NCI-H226 (cell line): ENCODE measurements at regions not wholly inside any gene's neighbourhood (a gene's known extent, or its start where the extent isn't known, plus 50 kb on each side); places are given as distances from the start of the nearest gene placed in this dataset.
A peak's percentile ranks its signal among the peaks of the same experiment; 100 is the strongest.

ENCODE experiments used
- DNase-seq: peaks from one replicate; pipeline ENCODE4 v3.0.0-alpha.2; 2015

DNA sequence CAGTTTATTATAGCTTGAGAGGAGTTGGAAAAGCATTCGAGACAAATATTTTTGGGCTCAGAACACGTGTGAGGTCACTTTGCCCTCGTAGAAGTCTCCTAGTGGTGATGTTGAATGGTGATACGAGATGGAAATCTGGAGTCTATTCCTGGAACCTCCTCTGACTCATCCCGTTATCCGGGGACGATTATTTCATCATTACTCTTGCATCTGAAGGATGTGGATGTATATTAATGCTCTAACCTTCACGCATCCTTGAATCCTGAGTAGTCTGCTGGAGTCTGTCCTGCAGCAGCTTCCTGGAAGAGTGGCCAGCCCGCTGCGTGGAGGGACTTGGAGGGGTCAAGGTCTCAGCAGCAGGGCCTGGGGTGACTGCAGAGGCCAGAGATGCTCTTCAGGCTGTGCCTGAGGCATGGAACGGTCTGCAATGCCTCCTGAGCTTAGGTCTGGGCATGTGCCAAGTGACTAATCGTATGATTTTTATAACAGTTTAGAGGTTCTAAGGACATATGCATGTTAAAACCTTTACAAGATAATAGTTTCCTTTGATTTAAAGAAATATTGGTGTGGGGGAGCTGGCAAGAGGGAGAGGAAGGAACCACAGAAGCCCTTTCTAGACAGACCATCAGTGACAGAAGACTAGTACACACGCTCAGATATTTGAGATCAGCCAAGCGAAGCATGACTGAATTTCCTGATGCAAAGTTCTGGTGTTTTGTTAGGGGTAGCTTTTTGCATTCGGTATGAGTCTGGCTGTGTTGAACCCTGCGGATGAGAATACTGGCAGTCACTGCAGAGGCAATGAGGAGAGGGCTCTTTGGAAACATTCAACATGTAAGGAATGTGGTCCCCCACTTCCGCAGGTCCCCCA lies 400.2 kb downstream of the QKI start:
- DNase-seq, result peak; percentile 30

DNA sequence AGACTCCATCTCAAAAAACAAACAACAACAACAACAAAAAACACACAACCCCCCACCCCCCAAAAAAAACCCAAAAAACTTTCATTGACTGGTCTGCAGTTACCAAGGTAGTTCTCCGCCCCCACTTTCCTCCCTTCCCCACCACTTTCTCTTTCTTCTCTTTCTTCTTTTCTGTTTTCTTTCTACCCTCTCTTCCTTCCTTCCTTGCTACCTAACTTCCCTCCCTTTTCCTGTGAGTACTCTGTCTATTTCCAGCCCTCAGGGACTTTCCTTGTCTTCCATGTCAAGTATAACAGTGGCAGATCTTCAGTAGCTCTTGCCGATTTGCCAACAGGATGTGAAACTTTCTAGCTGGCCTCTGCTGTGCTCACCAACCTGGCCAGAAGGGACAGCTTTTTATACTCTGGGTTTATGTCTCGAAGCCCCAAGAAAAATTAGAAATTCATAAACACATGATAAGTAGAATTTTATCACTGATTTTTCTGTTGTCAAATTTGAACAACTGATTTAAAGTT lies 399.5 kb downstream of the QKI start:
- DNase-seq, result no peak

DNA sequence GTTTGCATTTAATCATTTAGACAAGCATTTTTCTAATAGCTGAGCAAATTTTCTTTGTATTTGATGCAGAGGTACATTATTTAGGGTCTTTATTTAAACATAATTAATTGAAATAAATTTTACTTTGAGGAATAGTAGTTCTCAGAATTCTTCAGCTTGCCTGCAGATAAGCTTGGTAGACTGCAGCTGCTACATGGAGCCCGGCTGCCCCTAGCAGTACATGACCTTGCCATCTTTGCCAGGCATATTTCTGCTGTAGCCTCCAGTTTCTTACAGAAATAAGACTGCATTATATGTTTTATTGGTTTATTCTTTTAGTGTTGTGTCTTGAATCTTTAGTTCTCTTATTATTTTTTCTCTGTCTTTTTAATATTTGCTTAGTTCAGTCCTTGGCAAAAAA lies 396.8 kb downstream of the QKI start:
- no peak for DNase-seq

DNA sequence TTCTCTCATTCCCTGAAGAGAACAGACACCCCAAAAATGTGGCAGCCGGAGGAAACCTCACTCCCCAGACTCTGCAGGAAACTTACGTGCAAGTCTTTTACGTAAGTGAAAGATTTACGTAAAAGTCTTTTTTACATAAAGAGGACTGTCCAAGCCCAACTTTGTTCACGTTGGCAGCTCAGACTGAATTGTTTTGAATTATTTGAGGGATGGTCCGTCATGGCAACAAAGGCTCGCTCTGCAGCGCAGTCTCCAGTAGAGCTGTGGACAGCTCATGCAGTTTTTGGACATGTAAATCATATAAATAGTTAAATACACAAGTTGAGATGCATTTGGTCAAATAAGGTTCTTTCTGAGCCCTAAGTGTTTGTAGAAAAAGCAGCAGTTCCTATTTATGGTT lies 394.8 kb downstream of the QKI start:
- no peak for DNase-seq

DNA sequence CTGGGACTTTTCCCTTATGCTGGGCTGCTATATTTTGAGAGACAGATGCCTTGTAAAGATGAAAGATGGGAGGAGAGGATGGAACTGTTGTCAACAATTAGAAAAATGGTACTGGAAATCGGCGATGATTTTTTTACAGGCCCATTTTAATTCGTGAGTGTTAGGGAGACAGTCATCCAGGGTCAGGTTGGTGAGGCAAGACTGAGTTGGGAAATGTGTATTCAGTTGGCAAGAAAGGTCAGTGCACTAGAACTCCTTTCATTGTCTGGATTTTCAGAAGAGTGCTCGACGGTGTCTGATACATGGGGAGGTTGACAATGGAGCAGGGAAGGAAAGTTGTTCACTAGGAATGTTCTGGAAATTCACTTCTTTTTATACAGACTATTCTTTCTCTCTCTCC lies 394.4 kb downstream of the QKI start:
- DNase-seq, result no peak

DNA sequence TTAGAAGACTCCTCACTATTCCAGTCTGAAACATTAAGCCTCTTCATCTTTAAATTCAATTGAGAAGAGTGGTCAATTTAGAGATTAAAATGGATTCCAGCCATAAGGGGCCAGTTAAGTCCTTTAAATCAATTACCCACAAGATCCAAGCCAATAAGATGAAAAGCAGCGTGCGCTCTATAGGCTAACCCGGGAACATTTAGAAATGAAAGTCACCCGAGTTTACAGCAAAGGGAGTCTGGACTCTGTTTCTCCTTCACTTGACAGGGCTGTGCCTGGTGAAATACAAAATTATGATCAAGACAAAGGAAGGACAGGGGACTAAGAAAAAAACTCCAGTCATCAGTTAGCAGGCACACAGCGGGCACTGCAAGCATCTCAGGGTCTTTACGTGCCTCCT lies 393.7 kb downstream of the QKI start:
- DNase-seq, result no peak

DNA sequence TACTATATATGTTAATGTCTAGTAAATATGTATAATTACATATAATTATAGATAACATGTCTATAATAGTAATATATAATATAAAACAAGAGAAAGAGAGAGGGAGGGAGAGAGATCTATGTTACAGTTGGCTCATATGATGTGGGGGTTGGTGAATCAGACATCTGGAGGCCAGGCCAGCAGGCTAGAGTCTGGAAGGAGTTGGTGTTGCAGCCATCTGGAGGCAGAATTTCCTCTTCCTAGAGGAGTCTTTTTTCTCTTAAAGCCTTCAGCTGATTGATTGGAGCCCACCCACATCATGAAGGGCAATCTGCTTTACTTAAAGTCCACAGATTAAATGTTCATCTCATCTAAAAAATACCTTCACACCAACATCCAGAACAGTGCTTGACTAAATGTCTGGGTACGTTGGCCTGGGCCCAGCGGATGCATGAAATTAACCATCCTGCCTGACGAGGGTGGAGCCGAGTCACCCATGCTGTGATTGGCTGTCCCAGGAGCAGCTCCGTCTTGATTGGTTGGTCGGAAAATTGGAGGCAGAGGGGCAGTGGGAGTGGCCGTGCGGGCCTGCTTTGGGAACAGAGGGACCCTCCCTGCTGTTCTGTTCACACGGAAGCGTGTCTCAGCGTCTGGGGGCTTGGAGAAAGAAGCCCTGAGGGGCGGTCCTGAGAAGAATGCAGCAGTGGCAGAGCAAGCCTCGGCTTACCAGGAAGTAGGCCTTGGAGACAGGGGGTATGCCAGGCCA lies 392.4 kb downstream of the QKI start:
- no peak for DNase-seq

DNA sequence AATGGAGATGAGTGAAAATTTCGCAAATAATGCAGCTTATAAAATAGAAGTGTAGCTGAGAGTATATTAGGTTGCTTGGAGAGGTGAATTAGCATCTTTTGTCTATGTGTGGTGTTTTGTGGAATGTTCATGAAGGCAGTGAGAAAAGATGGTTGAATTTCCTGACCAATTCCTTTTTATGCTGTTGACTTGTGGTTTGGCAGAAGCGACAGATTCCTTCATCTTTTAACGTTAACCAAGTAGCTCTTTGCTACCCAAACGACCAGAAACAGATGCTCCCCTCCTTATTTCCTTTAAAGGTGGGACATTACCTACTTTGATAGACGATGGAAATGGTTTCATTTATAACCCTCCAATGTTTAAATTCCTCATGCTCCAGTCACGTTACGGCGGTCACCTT lies 390.5 kb downstream of the QKI start:
- no peak for DNase-seq

DNA sequence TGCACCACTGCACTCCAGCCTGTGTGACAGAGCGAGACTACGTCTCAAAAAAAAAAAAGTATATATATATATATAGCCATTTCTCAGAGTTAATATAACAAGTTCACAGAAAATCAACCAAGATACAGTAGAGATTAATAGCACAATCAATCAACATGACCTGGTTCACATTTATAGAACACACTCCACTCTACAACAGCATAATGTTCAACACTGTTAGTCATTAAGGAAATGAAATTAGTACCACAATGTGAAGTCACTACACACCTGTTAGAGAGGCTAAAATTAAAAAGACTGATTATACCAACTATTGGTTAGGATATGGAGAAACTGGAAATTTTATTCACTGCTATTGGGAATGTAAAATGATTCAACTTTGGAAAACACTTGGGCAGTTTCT lies 387.7 kb downstream of the QKI start:
- no peak for DNase-seq

DNA sequence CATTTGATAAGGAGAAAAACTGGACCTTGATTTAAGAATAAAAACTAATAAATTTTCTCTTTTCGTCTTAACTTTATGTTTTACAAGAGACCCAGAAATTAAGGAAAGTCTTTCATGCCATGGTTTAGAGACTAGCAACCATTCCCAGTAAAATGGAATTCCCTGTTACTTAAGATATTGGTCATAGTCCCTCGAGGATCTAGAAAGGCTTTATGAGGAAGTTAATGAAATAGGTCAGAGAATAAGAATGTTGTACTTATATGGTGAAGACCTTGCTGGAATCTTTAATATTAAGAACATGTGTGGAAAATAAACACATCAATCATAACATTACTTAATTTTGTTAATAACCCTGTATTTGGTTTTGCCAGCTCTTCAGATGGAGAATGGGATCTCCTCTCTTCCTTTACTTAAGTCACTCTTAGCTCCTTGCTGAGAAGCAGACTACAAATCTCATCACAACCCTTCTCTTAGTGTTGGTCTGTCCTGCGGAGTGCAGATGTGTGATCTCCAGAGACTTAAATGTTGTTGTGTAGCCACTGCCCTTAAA lies 382.9 kb downstream of the QKI start:
- DNase-seq, result no peak

DNA sequence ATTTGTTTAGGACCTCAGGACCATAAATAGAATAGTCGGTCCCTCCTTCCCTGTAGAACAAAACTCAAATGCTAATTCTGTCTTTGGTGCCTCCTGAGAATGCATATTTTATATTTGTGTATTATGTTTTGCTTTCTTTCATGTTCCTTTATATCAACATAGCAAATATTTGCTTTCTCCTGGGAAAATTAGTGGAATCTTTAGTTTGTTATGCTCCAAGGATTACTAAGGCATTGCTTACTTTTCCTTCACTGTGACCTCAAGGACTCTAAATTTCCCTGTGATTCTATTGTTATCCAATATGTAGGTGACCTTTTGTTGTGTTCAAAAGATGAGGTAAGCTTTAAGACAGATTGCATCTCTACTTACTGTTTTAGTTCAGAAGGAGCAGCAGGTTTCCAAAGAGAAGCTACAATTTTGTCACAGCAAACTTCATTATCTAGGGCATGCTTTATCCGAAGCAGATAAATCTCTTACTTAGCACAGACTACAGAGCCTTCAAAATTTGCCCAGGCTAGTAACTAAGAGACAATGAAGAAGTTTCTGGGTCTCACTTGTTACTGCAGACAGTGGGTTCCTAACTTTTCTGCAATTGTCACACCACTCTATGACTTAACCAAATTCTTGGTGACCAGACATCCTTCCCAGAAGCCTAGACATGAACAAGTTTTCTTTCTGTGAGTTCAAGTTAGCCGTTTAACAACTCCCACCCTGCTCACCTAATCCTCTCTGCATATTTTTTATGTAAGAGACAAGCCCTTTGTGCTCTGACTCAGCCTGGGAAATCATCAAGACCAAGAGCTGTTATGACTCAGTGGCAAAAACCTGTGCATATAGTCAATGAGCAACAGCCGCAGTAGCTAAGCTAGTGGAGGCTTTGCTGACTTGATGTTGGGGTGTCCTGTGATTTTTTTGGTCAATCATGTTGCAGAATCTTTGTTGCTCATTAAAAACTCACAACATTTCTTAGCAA lies 378.8 kb downstream of the QKI start:
- peak; percentile 37 for DNase-seq

DNA sequence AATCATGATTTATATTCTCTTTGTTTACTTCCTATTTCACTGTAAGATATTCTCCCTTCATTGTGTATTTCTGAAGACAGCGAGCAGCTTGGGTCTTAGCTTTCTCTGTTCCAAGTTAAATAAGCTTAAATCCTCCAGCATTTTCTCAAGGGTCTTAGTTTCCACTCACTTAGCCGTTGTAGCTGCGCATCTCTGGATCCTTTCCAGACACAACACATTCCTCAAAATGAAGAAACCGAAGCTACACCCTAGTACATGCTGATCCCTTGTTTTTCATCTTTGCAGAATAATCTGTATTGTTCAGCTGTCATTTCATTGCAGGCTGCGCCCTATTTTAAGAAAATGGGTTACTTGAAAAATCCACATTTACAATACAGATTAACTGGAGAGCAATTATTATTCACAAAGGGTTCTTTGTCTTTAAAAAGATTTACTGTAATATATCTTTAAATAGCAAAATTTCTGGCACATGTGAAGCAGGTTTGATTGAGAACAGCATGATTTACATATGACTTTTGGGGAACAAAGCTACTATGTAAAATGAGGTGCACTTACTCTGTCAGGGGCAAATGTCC lies 375.8 kb downstream of the QKI start:
- no peak for DNase-seq

DNA sequence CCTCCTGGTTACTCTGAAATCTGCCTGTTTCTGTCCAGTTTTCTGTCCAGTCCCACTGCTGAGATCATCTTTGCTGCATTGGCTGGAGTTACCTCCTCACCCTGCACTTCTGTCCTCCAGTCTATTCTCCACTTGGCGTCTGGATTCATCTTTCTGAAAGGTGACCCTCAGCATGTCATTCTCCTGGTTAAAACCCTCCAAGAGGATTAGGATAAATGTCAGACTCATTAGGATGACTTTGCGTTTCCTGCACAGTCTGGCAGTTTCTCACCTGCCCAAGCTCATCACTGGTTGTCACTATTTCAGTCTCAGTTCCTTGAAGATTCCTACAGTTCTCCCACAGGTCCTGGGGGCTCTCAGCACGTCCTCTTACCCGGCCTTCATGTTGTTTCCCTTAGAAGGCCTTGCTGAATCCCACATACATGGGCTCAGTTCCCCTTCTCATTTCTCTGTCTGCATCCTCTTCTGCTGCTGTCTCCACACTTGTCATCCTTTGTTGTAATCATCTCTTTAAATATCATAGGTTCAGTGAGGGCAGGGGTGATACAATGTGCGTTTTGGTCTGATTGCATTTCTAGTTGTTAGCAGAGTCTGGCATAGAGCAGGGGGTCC lies 374.8 kb downstream of the QKI start:
- DNase-seq, result no peak

DNA sequence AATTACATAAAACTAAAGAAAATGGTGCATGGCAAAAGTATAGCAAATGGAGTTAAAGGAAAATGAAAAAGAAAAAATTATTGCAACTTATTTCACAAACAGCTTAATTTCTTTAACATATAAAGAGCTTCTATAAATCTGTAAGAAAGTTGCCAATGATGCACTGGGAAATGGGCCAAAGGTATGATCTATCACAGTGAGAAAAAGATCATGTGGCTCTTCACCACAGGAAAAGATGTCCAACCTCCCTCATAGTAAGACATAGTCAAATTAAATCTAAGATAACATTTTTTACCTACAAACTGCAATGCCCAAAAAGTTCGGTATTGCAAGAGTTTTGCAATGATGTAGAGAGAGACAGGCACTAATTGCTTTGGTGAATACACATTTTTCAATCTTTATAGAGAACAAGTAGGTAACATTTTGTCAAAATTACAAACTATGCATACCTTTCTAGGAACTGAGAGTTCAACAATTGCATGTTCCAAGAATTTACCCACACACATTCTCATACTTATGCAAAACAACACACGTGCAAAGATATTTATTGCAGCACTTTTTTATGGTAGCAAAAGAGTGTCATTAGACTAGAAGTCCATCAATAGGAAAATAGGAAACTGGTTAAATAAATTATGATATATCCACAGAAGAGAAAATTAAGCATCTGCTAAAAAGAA lies 372.6 kb downstream of the QKI start:
- no peak for DNase-seq

DNA sequence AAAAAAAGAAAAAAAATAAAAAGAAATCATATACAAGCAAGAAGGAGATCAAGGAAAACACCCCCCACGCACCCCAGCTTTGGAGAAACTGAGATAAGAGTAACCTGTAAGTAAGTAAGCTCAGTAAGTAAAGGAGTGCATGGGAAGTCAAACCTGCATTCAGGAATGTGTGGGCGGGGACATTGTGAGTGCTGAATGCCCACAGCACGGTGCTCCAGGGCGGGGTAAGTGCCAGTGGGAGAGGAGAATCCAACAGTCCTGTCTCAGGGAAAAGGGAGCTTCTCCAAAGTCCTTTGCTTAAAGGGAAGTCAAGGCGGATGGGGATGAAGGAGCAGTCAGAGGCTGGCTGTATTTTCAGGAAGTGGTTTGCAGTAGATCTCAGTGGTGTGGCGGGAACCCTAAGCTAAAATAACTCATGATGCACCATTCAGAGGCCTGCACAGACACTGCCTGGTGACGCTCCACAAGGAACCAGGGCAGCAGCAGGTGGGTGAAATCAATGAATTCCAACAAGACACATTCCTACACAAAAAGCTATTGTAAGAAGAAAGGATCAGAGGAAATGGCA lies 368.0 kb downstream of the QKI start:
- no peak for DNase-seq

DNA sequence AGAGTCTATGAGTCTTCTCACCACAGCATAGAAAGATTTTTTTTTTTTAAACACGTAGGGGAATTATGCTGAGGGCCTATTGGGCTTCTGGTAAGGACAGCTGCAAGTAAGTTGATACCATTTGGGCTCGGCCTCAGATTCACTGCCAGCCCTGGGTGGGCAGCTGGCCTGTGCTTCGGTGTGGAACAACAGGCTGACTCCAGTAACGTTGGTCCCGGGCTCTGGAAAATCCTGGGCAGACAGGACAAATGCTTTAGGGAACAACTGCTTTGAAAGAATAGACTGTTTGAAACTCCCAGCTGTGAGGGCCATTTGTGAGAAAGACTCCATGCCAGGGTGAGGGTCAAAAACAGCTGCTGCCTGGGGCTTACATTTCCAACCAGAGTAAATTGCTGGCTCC lies 366.5 kb downstream of the QKI start:
- no peak for DNase-seq

DNA sequence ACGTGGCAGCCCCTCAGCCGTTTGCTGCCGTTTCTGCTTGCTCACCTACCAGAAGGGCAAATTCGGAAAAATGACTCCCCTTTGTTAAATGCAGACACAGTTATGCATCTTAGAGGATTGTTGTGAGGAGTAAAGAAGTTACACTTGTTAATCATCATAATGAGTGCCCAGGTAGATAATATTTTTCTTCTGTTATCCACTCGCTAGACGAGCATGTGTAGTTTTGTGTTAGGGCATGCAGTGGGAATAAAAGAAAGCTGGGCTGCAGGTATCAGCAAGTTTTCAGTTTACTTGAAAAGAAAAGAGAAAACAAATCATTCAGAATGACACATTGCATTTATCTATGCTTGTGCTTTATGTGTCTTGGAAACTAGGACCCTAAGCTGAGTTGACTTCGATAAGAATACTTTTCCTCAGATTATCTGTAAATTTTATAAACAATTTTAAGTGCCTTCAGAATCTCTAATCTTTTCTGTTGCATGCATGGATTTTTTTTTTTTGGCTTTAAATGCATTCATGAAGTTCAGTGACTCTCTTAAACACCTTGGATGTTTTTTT lies 365.3 kb downstream of the QKI start:
- no peak for DNase-seq

DNA sequence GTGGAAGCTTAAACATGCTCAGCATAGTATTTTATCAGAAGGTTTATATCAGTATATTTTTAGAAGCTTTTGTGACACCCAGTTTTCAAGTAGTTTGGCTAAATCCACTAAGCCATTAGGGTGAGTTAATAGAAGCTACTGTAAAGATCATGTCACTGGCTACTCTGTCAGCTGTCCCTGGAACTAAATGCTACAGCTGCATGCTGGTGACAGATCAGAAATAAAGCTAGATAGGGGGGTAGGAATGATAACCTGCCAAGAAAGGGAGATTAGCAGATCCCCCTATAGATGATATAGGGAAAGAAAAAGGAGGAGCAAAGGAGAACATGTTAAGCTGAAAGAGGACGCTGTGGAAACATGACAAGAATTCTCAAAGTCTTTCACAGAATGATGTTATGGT lies 363.2 kb downstream of the QKI start:
- DNase-seq, result no peak

DNA sequence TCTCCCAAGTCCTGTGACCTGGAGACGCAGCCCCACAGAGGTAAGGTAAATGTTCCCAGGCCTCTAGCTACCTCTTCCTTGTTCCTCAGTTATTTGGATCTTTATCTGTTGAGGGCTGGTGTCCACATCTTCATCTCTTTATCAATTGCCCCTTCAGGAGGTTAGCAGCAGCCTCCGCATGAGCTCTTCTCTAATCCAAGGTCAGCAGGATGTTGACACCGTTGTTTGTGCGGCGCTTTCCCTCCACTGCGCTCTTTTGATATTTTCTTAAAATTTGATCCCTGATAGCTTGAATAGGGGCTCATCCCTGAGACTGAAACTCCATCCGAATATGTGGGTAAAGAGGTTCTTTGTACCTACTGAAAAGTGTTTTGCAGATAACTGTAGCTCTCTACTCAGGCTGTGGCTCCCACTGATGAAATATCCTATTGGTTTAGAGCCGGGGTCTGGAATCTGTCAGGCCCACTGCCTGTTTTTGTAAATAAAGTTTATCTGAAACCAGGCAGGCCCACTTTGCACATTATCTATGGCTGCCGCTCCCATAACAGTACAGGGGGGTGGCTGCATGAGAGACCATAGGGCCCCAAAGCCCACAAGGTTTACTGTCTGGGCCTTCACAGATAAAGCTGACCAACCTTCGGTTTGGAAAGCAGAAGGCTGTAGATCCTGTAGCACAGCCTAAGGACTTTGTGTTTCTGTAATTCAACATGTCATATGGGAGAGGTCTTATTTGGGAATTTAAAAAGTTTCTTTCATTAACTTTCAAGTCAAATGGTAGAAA lies 362.6 kb downstream of the QKI start:
- DNase-seq, result no peak
